NCI-H226 (cell line): ENCODE measurements at regions not wholly inside any gene's neighbourhood (a gene's known extent, or its start where the extent isn't known, plus 50 kb on each side); places are given as distances from the start of the nearest gene placed in this dataset.

ENCODE experiments used
- DNase-seq: peaks from one replicate; pipeline ENCODE4 v3.0.0-alpha.2; 2015

- DNase-seq: no peak
Observed at GRCh38 chr6:23394681-23395080, 731.3 kb upstream of the NRSN1 start.

- no peak for DNase-seq
Observed at GRCh38 chr6:23395381-23395780, 730.6 kb upstream of the NRSN1 start.

- DNase-seq: no peak
Observed at GRCh38 chr6:23396949-23397348, 729.1 kb upstream of the NRSN1 start.

GRCh38 chr6:23403460-23403859 lies 722.6 kb upstream of the NRSN1 start:
- no peak for DNase-seq

GRCh38 chr6:23409531-23409930 lies 716.5 kb upstream of the NRSN1 start:
- no peak for DNase-seq

- DNase-seq: no peak
Observed at GRCh38 chr6:23410439-23410838, 715.6 kb upstream of the NRSN1 start.

GRCh38 chr6:23412770-23413169 lies 713.2 kb upstream of the NRSN1 start:
- no peak for DNase-seq

GRCh38 chr6:23413327-23414050 lies 712.5 kb upstream of the NRSN1 start:
- no peak for DNase-seq

GRCh38 chr6:23414051-23414445 lies 712.0 kb upstream of the NRSN1 start:
- DNase-seq: no peak

GRCh38 chr6:23414922-23415321 lies 711.1 kb upstream of the NRSN1 start:
- no peak for DNase-seq

- DNase-seq: no peak
Observed at GRCh38 chr6:23415819-23416427, 710.1 kb upstream of the NRSN1 start.

- DNase-seq: no peak
Observed at GRCh38 chr6:23417133-23417532, 708.9 kb upstream of the NRSN1 start.

- DNase-seq: no peak
Observed at GRCh38 chr6:23418095-23418494, 707.9 kb upstream of the NRSN1 start.

GRCh38 chr6:23419046-23419445 lies 707.0 kb upstream of the NRSN1 start:
- no peak for DNase-seq

GRCh38 chr6:23420659-23421350 lies 705.2 kb upstream of the NRSN1 start:
- DNase-seq: no peak

GRCh38 chr6:23424584-23424983 lies 701.4 kb upstream of the NRSN1 start:
- DNase-seq: no peak

- DNase-seq: no peak
Observed at GRCh38 chr6:23435126-23435525, 690.9 kb upstream of the NRSN1 start.

- no peak for DNase-seq
Observed at GRCh38 chr6:23435798-23436197, 690.2 kb upstream of the NRSN1 start.

GRCh38 chr6:23441808-23442461 lies 684.1 kb upstream of the NRSN1 start:
- DNase-seq: no peak

GRCh38 chr6:23445157-23445710 lies 680.8 kb upstream of the NRSN1 start:
- no peak for DNase-seq

GRCh38 chr6:23446469-23446967 lies 679.5 kb upstream of the NRSN1 start:
- no peak for DNase-seq

- no peak for DNase-seq
Observed at GRCh38 chr6:23447731-23448130, 678.3 kb upstream of the NRSN1 start.

GRCh38 chr6:23448281-23448680 lies 677.7 kb upstream of the NRSN1 start:
- DNase-seq: no peak
